IMR-90 (cell line): ENCODE measurements at regions not wholly inside any gene's neighbourhood (a gene's known extent, or its start where the extent isn't known, plus 50 kb on each side); places are given as distances from the start of the nearest gene placed in this dataset.

Source experiments
- ATAC-seq: fragments of 200-7000 bp; cut with Tn5 transposase; 2 replicates; pipeline ENCODE4 v1.9.1; 2020; ENCODE audit warnings: low read depth, mild to moderate bottlenecking, moderate library complexity
- BruUV-seq: library from RNA; stranded (reverse); fragments of 400-500 nt; replicated peaks from 2 replicates; lab custom pipeline; 2021; lab: Mats Ljungman, UMichigan
- CTCF ChIA-PET: fragments of 300-600 bp; formaldehyde crosslinking; extraction: SDS; loops from one replicate; lab custom pipeline; 2021; ENCODE audit warnings: antibody characterized with exemption; lab: Yijun Ruan, JAX
- POLR2A ChIA-PET: fragments of 300-600 bp; sonication (Branson Sonifier 250); formaldehyde crosslinking; loops from one replicate; lab custom pipeline; 2022; ENCODE audit warnings: antibody characterized with exemption; ENCODE audit not compliant: unreplicated experiment; lab: Charles Lee
- DNase-seq: peaks from one replicate; pipeline ENCODE4 v3.0.0; 2013
- H2AFZ ChIP-seq: replicated peaks from 2 replicates; pipeline ENCODE3; 2013; ENCODE audit warnings: low read length, mild to moderate bottlenecking; ENCODE audit not compliant: poor library complexity
- H2AK5ac ChIP-seq: 2 replicates; pipeline ENCODE4 v1.6.1; 2013; ENCODE audit warnings: low read depth, low read length, inconsistent platforms
- H2AK9ac ChIP-seq: replicated peaks from 2 replicates; pipeline ENCODE3; 2013; ENCODE audit warnings: mild to moderate bottlenecking, low read depth, low read length, moderate library complexity; ENCODE audit not compliant: poor library complexity
- H2BK120ac ChIP-seq: 2 replicates; pipeline ENCODE4 v1.6.1; 2013; ENCODE audit warnings: low read depth, low read length, inconsistent platforms
- H2BK15ac ChIP-seq: 3 replicates; pipeline ENCODE4 v1.6.1; 2013; ENCODE audit warnings: low read depth, low read length, inconsistent platforms
- H2BK20ac ChIP-seq: 2 replicates; pipeline ENCODE4 v1.6.1; 2013; ENCODE audit warnings: low read depth, mild to moderate bottlenecking, inconsistent platforms, low read length, moderate library complexity
- H2BK5ac ChIP-seq: 2 replicates; pipeline ENCODE4 v1.6.1; 2013; ENCODE audit warnings: mild to moderate bottlenecking, low read depth, low read length, inconsistent platforms; ENCODE audit not compliant: poor library complexity, severe bottlenecking
- H3K14ac ChIP-seq: replicated peaks from 2 replicates; pipeline ENCODE4 v1.6.1; 2013; ENCODE audit warnings: low read depth, low read length, inconsistent platforms
- H3K18ac ChIP-seq: 2 replicates; pipeline ENCODE4 v1.6.1; 2013; ENCODE audit warnings: low read depth, low read length, control low read depth
- H3K23ac ChIP-seq: 2 replicates; pipeline ENCODE4 v1.6.1; 2013; ENCODE audit warnings: low read depth, low read length, inconsistent platforms
- H3K27ac ChIP-seq: 2 replicates; pipeline ENCODE4 v1.5.1; 2013; ENCODE audit warnings: mild to moderate bottlenecking, control low read depth, low read length; ENCODE audit not compliant: insufficient read depth
- H3K27me3 ChIP-seq: 2 replicates; pipeline ENCODE4 v1.6.1; 2013; ENCODE audit warnings: low read length; ENCODE audit not compliant: control insufficient read depth, insufficient read depth
- H3K36me3 ChIP-seq: 2 replicates; pipeline ENCODE4 v1.6.1; 2013; ENCODE audit warnings: low read length, mixed read lengths; ENCODE audit not compliant: control insufficient read depth, insufficient read depth
- H3K4ac ChIP-seq: 2 replicates; pipeline ENCODE4 v1.6.1; 2013; ENCODE audit warnings: low read depth, low read length, inconsistent platforms
- H3K4me1 ChIP-seq: 2 replicates; pipeline ENCODE4 v1.6.1; 2013; ENCODE audit warnings: low read length, mixed read lengths; ENCODE audit not compliant: control insufficient read depth, insufficient read depth
- H3K4me2 ChIP-seq: 2 replicates; pipeline ENCODE4 v1.6.1; 2013; ENCODE audit warnings: low read depth, mild to moderate bottlenecking, control low read depth, low read length, moderate library complexity
- H3K4me3 ChIP-seq: 2 replicates; pipeline ENCODE4 v1.5.1; 2013; ENCODE audit warnings: low read depth, mild to moderate bottlenecking, control low read depth, low read length, moderate library complexity; ENCODE audit not compliant: insufficient read depth
- H3K56ac ChIP-seq: 2 replicates; pipeline ENCODE4 v1.6.1; 2013; ENCODE audit warnings: low read length, inconsistent platforms; ENCODE audit not compliant: insufficient read depth; ENCODE audit errors: extremely low read depth
- H3K79me1 ChIP-seq, 2 experiments: 2 replicates each; pipeline ENCODE4 v1.6.1; 2013; ENCODE audit warnings: low read length in 2 of 2, inconsistent platforms in 1 of 2, low read depth in 1 of 2
- H3K9ac ChIP-seq: 2 replicates; pipeline ENCODE4 v1.6.1; 2013; ENCODE audit warnings: low read depth, low read length, control low read depth
- H3K9me1 ChIP-seq: 2 replicates; pipeline ENCODE4 v1.6.1; 2013; ENCODE audit warnings: low read length, inconsistent platforms; ENCODE audit not compliant: insufficient read depth
- H3K9me3 ChIP-seq: 2 replicates; pipeline ENCODE4 v1.6.1; 2013; ENCODE audit warnings: low read length; ENCODE audit not compliant: control insufficient read depth, insufficient read depth
- H4K20me1 ChIP-seq: 2 replicates; pipeline ENCODE4 v1.6.1; 2013; ENCODE audit warnings: low read length, inconsistent platforms; ENCODE audit not compliant: insufficient read depth
- H4K5ac ChIP-seq: 2 replicates; pipeline ENCODE4 v1.6.1; 2013; ENCODE audit warnings: mild to moderate bottlenecking, low read depth, low read length, control low read depth
- H4K8ac ChIP-seq, 2 experiments: 2 replicates each; pipeline ENCODE4 v1.6.1; 2013; ENCODE audit warnings: low read depth in 2 of 2, low read length in 2 of 2, control low read depth in 1 of 2, inconsistent platforms in 1 of 2
- H4K91ac ChIP-seq: 2 replicates; pipeline ENCODE4 v1.6.1; 2013; ENCODE audit warnings: low read depth, low read length, inconsistent platforms; ENCODE audit not compliant: insufficient read depth
- BHLHE40 ChIP-seq: fragments of 150-350 bp; IDR thresholded peaks from 2 replicates; pipeline ENCODE4 v1.6.1; 2016; ENCODE audit warnings: mild to moderate bottlenecking, low read depth, low read length
- CEBPB ChIP-seq: IDR thresholded peaks from 2 replicates; pipeline ENCODE4 v1.6.1; 2012; ENCODE audit warnings: low read depth, low read length, improper control_type of control experiment
- ELK1 ChIP-seq: fragments of 150-350 bp; IDR thresholded peaks from 2 replicates; pipeline ENCODE4 v1.6.1; 2016; ENCODE audit warnings: low read depth, mild to moderate bottlenecking, low read length, moderate library complexity, borderline replicate concordance
- FOS ChIP-seq: fragments of 150-350 bp; IDR thresholded peaks from 2 replicates; pipeline ENCODE4 v1.6.1; 2016; ENCODE audit warnings: low read depth, low read length
- MAFK ChIP-seq: IDR thresholded peaks from 2 replicates; pipeline ENCODE4 v1.6.1; 2012; ENCODE audit warnings: low read depth, low read length, improper control_type of control experiment
- MAZ ChIP-seq: IDR thresholded peaks from 2 replicates; pipeline ENCODE4 v1.6.1; 2012; ENCODE audit warnings: low read depth, mild to moderate bottlenecking, low read length, improper control_type of control experiment, moderate library complexity, borderline replicate concordance
- NFE2L2 ChIP-seq: fragments of 150-350 bp; IDR thresholded peaks from 2 replicates; pipeline ENCODE4 v1.6.1; 2016; ENCODE audit warnings: low read depth, mild to moderate bottlenecking, low read length
- RAD21 ChIP-seq: IDR thresholded peaks from 2 replicates; pipeline ENCODE4 v1.6.1; 2012; ENCODE audit warnings: low read length, improper control_type of control experiment
- RCOR1 ChIP-seq: IDR thresholded peaks from 2 replicates; pipeline ENCODE4 v1.6.1; 2012; ENCODE audit warnings: mild to moderate bottlenecking, low read length, improper control_type of control experiment; ENCODE audit not compliant: insufficient replicate concordance
- USF2 ChIP-seq: fragments of 150-350 bp; IDR thresholded peaks from 2 replicates; pipeline ENCODE4 v1.6.1; 2017; ENCODE audit warnings: mild to moderate bottlenecking, antibody characterized with exemption, low read length, low read depth
- WGBS, 2 experiments: methylation state at CpG; one replicate each; pipeline versions ENCODE4 v1.1.5 to v1.1.7; 2013; ENCODE audit warnings: missing lambda C conversion rate in 2 of 2; ENCODE audit not compliant: insufficient read length in 1 of 2; ENCODE audit errors: extremely low coverage in 2 of 2; 5-methylcytosine and 5-hydroxymethylcytosine counted together
- dilution Hi-C: fragments of 300-500 bp; cut with HindIII; formaldehyde crosslinking; loops from one replicate; pipeline ENCODE4 v1.14.3; 2018; ENCODE audit warnings: low sequenced_read_pairs; ENCODE audit not compliant: unreplicated experiment
- in situ Hi-C: fragments of 300-500 bp; cut with MboI; formaldehyde crosslinking; loops from 3 replicates; pipeline ENCODE4 v1.14.3; 2019; ENCODE audit warnings: low sequenced_read_pairs, inconsistent platforms, mixed read lengths
- intact Hi-C: fragments of 100-400 bp; cut with micrococcal nuclease; formaldehyde crosslinking; loops from 2 replicates; pipeline ENCODE4 v1.10.0; 2022
- TF ChIP-seq, protein P1 (sequence below): conservative IDR thresholded peaks from 2 replicates; pipeline ENCODE4 v1.5.1; 2012; ENCODE audit warnings: mild to moderate bottlenecking, low read depth, low read length, improper control_type of control experiment

DNA sequence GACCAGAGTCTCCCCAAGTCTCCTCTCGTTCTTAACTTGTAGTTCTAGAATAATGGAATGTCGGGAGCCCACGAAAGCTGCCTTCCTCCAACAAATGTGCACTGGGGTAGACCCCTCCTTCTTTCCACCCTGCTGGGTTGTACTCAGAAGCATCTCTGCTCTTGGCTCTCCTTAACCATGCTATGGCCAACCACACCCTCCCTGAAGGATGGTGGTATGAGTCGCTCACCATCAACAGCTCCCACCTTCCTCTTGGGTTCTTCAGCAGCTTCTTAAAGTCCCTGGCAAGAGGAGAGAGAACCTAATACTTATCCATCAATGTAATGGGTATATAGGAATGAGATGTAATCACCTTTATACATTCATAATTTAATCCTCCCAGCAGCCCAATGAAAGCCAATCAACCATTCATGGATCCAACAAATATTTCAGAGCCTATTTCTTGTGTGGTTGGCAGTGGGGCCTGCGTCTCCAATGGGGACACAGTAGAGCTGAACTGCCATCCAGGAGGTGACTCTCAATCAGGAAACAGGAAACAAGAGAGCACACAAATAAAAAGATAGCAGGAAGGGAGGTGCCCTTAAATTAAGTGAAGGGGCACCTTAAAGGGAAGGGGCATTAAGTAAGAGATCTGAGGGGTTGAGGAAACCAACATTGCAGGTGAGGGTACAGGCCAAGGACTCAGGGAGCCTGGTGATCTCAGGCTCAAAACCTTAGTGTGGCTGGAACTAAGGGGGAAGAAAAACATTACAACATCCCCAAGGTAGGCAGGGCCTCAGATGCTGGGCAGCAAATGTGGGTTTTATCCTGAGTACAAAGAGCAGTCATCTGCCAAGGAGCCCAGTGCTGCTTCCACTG is 64.4 kb upstream of the ETS2 start:
- Histone ChIP-seq H2BK20ac (peak overlapping the region; percentile 78; the same call in 1 of the 2 replicates), H3K14ac (peak overlapping the region; percentile 78; the same call in 1 of the 2 replicates), H2BK15ac (peak overlapping the region; percentile 92; the same call in 2 of the 3 replicates), H3K9me3 (no peaks in the 10 kb centered on the region), H3K79me1 (no peaks in the 10 kb centered on the region), H2BK120ac (peak overlapping the region; percentile 3), H3K4me3 (no peak overlapping the region), H4K8ac (no peak overlapping the region; a peak in 1 of 4 replicates), H3K9ac (no peak overlapping the region), H3K56ac (no peak overlapping the region), H4K20me1 (no peaks in the 10 kb centered on the region), H3K4me1 (no peaks in the 10 kb centered on the region), H3K4me2 (no peak overlapping the region), H4K91ac (peak overlapping the region; percentile 57; the same call in 1 of the 2 replicates), H2BK5ac (no peak overlapping the region), H2AK5ac (peak overlapping the region; percentile 89), H4K5ac (no peak overlapping the region), H2AK9ac (no peak overlapping the region), H3K23ac (no peak overlapping the region), H2AFZ (peak overlapping the region; percentile 8), H3K18ac (no peak overlapping the region), H3K4ac (peak overlapping the region; percentile 63), H3K27me3 (no peaks in the 10 kb centered on the region), H3K9me1 (peaks cover 8% of the 10 kb centered on the region; the same call in 1 of the 2 replicates), H3K36me3 (no peaks in the 10 kb centered on the region), H3K27ac (no peak overlapping the region)
- CTCF ChIA-PET: interaction anchor here (0.5 kb wide), 1 partner anchor 224 kb away, joined by 3 read pairs; no protein-coding TSS in a partner anchor
- TF ChIP-seq MAZ: no peak
- no peak for TF ChIP-seq CEBPB
- no peak for TF ChIP-seq ELK1
- no peak for TF ChIP-seq NFE2L2
- TF ChIP-seq RCOR1: no peak
- TF ChIP-seq FOS: no peak
- no peak for TF ChIP-seq USF2
- no peak for TF ChIP-seq MAFK
- TF ChIP-seq BHLHE40: no peak
- TF ChIP-seq, protein P1, sequence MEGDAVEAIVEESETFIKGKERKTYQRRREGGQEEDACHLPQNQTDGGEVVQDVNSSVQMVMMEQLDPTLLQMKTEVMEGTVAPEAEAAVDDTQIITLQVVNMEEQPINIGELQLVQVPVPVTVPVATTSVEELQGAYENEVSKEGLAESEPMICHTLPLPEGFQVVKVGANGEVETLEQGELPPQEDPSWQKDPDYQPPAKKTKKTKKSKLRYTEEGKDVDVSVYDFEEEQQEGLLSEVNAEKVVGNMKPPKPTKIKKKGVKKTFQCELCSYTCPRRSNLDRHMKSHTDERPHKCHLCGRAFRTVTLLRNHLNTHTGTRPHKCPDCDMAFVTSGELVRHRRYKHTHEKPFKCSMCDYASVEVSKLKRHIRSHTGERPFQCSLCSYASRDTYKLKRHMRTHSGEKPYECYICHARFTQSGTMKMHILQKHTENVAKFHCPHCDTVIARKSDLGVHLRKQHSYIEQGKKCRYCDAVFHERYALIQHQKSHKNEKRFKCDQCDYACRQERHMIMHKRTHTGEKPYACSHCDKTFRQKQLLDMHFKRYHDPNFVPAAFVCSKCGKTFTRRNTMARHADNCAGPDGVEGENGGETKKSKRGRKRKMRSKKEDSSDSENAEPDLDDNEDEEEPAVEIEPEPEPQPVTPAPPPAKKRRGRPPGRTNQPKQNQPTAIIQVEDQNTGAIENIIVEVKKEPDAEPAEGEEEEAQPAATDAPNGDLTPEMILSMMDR: no peak
- no peak for TF ChIP-seq RAD21
- no peak for DNase-seq
- POLR2A ChIA-PET: no interaction called here
- dilution Hi-C loops (no loop called here), in situ Hi-C loops (no loop called here), intact Hi-C loops (no loop called here)
- WGBS, 2 experiments: 100% methylated on average over 1 of the region's 5 CpGs; no CpG with 5 or more reads in 1 of the 2 experiments
- ATAC-seq: no peak
- no TSS peak for BruUV-seq
